Endothelial cell of hepatic sinusoid (primary cell): ENCODE measurements at regions not wholly inside any gene's neighbourhood (a gene's known extent, or its start where the extent isn't known, plus 50 kb on each side); places are given as distances from the start of the nearest gene placed in this dataset.
"Not testable (repeated sequence)": the region's sequence is repeated elsewhere in the genome, so short reads cannot be mapped to it uniquely, and the experiment has no call there.

ENCODE experiments used
- in situ Hi-C: cut with HindIII; loops from 2 replicates; pipeline ENCODE4 v1.10.0; 2017; ENCODE audit warnings: low sequenced_read_pairs

GRCh38 chr1:229710746-229711145, 84.7 kb downstream of the URB2 start:
- in situ Hi-C loops: no loop called here

- in situ Hi-C loops: no loop called here
Observed at GRCh38 chr1:229714306-229714705, 88.3 kb downstream of the URB2 start.

GRCh38 chr1:229714964-229715603, 89.0 kb downstream of the URB2 start:
- in situ Hi-C loops: no loop called here

- in situ Hi-C loops: no loop called here
Observed at GRCh38 chr1:229716069-229716468, 90.0 kb downstream of the URB2 start.

- in situ Hi-C loops: no loop called here
Observed at GRCh38 chr1:229716704-229717103, 90.7 kb downstream of the URB2 start.

GRCh38 chr1:229717786-229718576, 91.9 kb downstream of the URB2 start:
- in situ Hi-C loops: no loop called here

- in situ Hi-C loops: no loop called here
Observed at GRCh38 chr1:229726061-229726460, 100.0 kb downstream of the URB2 start.

- in situ Hi-C loops: loop anchor here (5.0 kb wide), 1 partner anchor 77 kb away; no protein-coding TSS in a partner anchor
Observed at GRCh38 chr1:229729916-229730315, 103.9 kb downstream of the URB2 start.

GRCh38 chr1:229730573-229730972, 104.5 kb downstream of the URB2 start:
- in situ Hi-C loops: loop anchor here (5.0 kb wide), 1 partner anchor 77 kb away; no protein-coding TSS in a partner anchor

GRCh38 chr1:229732061-229732460, 106.0 kb downstream of the URB2 start:
- in situ Hi-C loops: loop anchor here (5.0 kb wide), 1 partner anchor 75 kb away; no protein-coding TSS in a partner anchor

GRCh38 chr1:229736376-229736775, 110.3 kb downstream of the URB2 start:
- in situ Hi-C loops: no loop called here

GRCh38 chr1:229742614-229743013, 116.6 kb downstream of the URB2 start:
- in situ Hi-C loops: not testable (repeated sequence)

- in situ Hi-C loops: no loop called here
Observed at GRCh38 chr1:229749992-229750391, 123.9 kb downstream of the URB2 start.

- in situ Hi-C loops: no loop called here
Observed at GRCh38 chr1:229751610-229752009, 125.6 kb downstream of the URB2 start.

- in situ Hi-C loops: no loop called here
Observed at GRCh38 chr1:229752679-229753078, 126.6 kb downstream of the URB2 start.

- in situ Hi-C loops: no loop called here
Observed at GRCh38 chr1:229753764-229754551, 127.9 kb downstream of the URB2 start.

GRCh38 chr1:229756666-229757065, 130.6 kb downstream of the URB2 start:
- in situ Hi-C loops: no loop called here

- in situ Hi-C loops: no loop called here
Observed at GRCh38 chr1:229757226-229757625, 131.2 kb downstream of the URB2 start.

GRCh38 chr1:229758101-229759036, 132.3 kb downstream of the URB2 start:
- in situ Hi-C loops: no loop called here

- in situ Hi-C loops: no loop called here
Observed at GRCh38 chr1:229759037-229759435, 133.0 kb downstream of the URB2 start.
